ENCODE measurements at regions not wholly inside any gene's neighbourhood (a gene's known extent, or its start where the extent isn't known, plus 50 kb on each side); places are given as distances from the start of the nearest gene placed in this dataset.

DNA sequence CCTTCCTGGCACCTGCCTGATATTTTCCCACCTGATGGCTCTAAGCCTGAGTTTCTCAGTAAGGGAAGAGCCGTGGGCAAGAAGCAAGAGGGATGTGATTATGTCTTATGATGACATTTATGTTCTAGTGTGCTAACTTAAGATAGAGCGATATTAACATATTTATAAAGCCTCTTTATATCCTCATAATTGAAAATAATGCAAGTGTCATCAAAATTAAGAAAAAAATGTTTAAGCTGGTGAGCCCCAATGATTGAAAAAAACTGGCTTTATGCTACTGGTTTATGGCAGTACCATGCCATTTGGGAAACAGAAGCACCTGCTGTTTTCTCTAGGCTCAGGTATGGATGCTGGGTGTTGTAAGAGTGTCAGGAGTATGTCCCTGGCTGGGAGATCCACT is 431.5 kb upstream of the TPM1 start:
- Mint-ChIP-seq H3K9me3 (no peaks in the 10 kb centered on the region), H3K27me3 (peaks cover 8% of the 10 kb centered on the region), H3K27ac (no peak overlapping the region), H3K36me3 (ENCODE audit: low read depth) (no peaks in the 10 kb centered on the region), H3K4me1 (no peaks in the 10 kb centered on the region), H3K4me3 (no peak overlapping the region)
- POLR2A ChIA-PET: no interaction called here
- ATAC-seq (ENCODE audit: low read depth): no peak
- intact Hi-C loops (cut with micrococcal nuclease): no loop called here
- TF ChIP-seq, protein P1, sequence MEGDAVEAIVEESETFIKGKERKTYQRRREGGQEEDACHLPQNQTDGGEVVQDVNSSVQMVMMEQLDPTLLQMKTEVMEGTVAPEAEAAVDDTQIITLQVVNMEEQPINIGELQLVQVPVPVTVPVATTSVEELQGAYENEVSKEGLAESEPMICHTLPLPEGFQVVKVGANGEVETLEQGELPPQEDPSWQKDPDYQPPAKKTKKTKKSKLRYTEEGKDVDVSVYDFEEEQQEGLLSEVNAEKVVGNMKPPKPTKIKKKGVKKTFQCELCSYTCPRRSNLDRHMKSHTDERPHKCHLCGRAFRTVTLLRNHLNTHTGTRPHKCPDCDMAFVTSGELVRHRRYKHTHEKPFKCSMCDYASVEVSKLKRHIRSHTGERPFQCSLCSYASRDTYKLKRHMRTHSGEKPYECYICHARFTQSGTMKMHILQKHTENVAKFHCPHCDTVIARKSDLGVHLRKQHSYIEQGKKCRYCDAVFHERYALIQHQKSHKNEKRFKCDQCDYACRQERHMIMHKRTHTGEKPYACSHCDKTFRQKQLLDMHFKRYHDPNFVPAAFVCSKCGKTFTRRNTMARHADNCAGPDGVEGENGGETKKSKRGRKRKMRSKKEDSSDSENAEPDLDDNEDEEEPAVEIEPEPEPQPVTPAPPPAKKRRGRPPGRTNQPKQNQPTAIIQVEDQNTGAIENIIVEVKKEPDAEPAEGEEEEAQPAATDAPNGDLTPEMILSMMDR (IDR thresholded peaks at IDR 0.05): no peak
- CTCF ChIA-PET: no interaction called here
- DNase-seq: no peak

DNA sequence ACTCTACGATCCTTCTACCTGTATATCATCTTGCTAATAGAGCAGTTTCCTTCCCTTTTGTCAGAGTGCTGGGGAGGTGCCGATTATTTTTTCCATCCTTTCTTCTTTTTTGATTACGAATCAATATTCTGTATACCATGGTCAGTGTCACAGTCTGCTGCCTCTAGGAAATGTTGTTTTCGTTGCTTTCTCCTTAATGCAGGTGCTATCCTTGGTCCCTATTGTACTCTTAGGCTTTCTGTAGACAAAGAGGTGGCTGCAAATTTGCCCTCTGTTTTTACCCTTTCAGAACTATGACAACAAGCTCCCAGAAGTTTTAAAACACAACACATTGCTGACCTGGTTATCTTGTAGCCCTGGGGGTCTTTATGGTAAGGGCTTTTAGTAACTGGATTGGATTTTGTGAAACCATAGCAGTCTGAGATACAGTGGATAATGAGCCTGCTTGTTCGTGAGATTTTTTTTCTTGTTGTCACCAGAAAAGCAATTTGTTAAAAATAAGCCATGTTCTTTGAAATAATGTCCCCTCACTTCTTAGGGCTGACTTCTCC is 430.3 kb upstream of the TPM1 start:
- TF ChIP-seq, protein P1 (IDR thresholded peaks at IDR 0.05): no peak

DNA sequence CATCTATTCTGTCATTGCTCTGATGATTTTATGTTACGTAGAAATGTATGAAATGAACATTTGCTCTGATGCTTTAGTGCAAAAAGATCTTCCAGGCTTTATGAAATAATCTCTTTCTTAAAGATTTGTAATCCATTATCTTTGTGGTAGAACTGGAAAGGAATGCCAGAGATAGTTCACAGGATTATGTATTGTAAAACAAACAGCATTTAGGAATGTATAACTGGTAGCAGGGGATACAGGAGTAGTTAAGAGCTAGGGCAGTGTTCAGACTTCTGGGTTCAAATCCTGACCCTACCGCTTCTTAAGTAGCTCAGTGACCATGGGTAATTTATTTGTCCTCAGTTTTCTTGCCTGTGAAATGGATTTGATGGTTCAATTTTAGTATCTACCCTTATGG is 429.8 kb upstream of the TPM1 start:
- no peak for DNase-seq
- ChIA-PET CTCF (no interaction called here), POLR2A (no interaction called here)
- TF ChIP-seq, protein P1 (IDR thresholded peaks at IDR 0.05): no peak
- no peaks in the 10 kb centered on the region for H3K4me1 Mint-ChIP-seq
- H3K27me3 Mint-ChIP-seq: peaks cover 8% of the 10 kb centered on the region
- no peaks in the 10 kb centered on the region for H3K36me3 Mint-ChIP-seq (ENCODE audit: low read depth)
- H3K4me3 Mint-ChIP-seq: no peak overlapping the region
- intact Hi-C loops (cut with micrococcal nuclease): no loop called here
- no peaks in the 10 kb centered on the region for H3K9me3 Mint-ChIP-seq
- no peak for ATAC-seq (ENCODE audit: low read depth)
- H3K27ac Mint-ChIP-seq: no peak overlapping the region

More for the DNA sequence above, 430.3 kb upstream of the TPM1 start:
- Mint-ChIP-seq H3K27ac (no peak overlapping the region), H3K9me3 (no peaks in the 10 kb centered on the region), H3K27me3 (peaks cover 8% of the 10 kb centered on the region), H3K4me3 (no peak overlapping the region), H3K4me1 (no peaks in the 10 kb centered on the region), H3K36me3 (ENCODE audit: low read depth) (no peaks in the 10 kb centered on the region)
- ChIA-PET CTCF (no interaction called here), POLR2A (no interaction called here)
- ATAC-seq (ENCODE audit: low read depth) (no peak), DNase-seq (no peak)
- intact Hi-C loops (cut with micrococcal nuclease): no loop called here

DNA sequence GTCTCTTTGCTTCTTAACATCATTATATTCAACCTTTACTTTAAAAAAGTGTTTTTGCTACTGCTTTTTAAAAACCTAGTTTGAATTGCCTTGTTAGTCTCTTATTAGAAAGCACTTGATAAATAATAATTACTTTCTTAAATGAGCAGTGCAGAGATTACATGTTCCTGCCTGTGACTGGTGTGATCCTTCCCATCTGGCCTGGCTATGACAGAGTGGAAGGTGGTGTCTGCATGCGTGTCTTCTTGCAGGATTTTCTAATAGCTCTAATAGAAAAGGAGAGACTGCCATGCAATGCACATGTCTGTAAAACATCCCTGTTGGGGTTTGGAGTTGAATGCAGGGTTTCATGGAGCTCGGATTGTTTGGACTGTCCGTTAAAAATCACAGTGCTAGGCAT is 425.8 kb upstream of the TPM1 start:
- DNase-seq (no peak), ATAC-seq (ENCODE audit: low read depth) (no peak)
- ChIA-PET CTCF (no interaction called here), POLR2A (no interaction called here)
- H3K36me3 Mint-ChIP-seq (ENCODE audit: low read depth): no peaks in the 10 kb centered on the region
- no peak overlapping the region for H3K27ac Mint-ChIP-seq
- TF ChIP-seq, protein P1 (IDR thresholded peaks at IDR 0.05): no peak
- no peak overlapping the region for H3K4me3 Mint-ChIP-seq
- no peaks in the 10 kb centered on the region for H3K4me1 Mint-ChIP-seq
- peaks cover 2% of the 10 kb centered on the region for H3K27me3 Mint-ChIP-seq
- intact Hi-C loops (cut with micrococcal nuclease): no loop called here
- no peaks in the 10 kb centered on the region for H3K9me3 Mint-ChIP-seq

DNA sequence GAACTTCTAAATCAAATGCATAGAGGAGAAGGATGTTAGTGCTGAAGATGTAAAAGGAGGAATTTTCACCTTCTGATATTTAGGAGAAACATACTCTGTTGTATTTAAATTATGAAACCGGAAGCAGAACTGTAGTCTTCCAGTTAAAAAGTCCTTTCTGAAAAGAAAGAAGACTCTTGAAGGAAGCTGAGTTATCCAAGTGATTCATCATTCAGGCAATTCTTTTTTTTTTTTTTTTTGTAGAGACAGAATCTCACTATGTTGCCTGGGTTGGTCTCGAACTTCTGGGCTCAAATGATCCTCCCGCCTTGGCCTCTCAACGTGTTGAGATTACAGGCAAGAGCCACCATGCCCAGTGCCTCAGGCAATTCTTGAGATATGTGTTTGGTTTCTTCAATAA is 424.8 kb upstream of the TPM1 start:
- peaks cover 2% of the 10 kb centered on the region for H3K27me3 Mint-ChIP-seq
- TF ChIP-seq, protein P1 (IDR thresholded peaks at IDR 0.05): no peak
- H3K4me3 Mint-ChIP-seq: no peak overlapping the region
- no peaks in the 10 kb centered on the region for H3K4me1 Mint-ChIP-seq
- ChIA-PET CTCF (no interaction called here), POLR2A (no interaction called here)
- H3K27ac Mint-ChIP-seq: no peak overlapping the region
- no peaks in the 10 kb centered on the region for H3K36me3 Mint-ChIP-seq (ENCODE audit: low read depth)
- ATAC-seq (ENCODE audit: low read depth) (no peak), DNase-seq (no peak)
- intact Hi-C loops (cut with micrococcal nuclease): no loop called here
- H3K9me3 Mint-ChIP-seq: no peaks in the 10 kb centered on the region
